Hematopoietic multipotent progenitor cell treated with erythropoietin and hydrocortisone succinate and interleukin-3 and kit ligand, for 15 days (in vitro differentiated cells): ENCODE measurements at regions not wholly inside any gene's neighbourhood (a gene's known extent, or its start where the extent isn't known, plus 50 kb on each side); places are given as distances from the start of the nearest gene placed in this dataset.

Experiments used
- DNase-seq: peaks from one replicate; pipeline ENCODE4 v3.0.0-alpha.2; 2015; ENCODE audit warnings: low spot score

GRCh38 chr12:44961887-44962286, 85.8 kb upstream of the NELL2 start:
- DNase-seq, result no peak

DNA sequence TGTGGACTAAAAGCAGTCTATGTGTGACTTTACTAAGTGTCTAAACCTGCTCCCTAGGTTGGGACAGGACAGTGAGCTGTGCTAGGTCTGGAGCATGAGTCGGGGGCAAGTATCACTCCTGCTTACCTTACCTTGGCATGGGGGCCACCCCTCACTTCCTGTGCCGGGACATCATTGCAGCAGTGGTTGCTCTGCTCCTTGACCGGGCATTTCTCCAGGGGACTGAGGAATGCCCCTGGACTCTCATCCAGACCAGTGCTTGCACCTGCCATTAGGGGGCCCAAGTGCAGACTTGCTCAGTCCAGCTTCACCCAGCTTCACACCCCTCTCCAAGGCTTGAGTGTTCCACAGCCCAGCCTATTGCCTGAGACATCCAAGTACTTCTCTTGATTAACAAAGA, 84.7 kb upstream of the NELL2 start:
- DNase-seq, result no peak

DNA sequence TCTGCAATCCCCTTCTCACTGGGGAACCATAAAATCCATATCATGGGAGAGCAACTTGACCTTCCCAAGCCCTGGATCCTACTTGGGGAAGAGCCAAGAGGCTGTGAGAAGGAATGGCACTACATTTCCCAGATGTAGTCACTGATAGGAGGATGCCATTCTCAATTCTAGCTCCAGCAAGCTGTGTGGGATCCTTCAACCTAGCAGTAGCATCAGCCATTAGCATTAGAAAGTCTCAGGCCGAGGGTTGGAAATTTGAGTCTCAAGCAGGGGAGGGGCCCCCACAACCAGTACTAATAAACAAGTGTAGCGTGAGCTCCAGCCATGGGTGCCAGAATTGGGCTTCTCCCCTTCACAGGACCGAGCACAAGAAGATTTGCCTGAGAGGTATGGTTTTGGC, 84.3 kb upstream of the NELL2 start:
- no peak for DNase-seq

- no peak for DNase-seq
Measured at GRCh38 chr12:44947163-44947562, 71.0 kb upstream of the NELL2 start.

DNA sequence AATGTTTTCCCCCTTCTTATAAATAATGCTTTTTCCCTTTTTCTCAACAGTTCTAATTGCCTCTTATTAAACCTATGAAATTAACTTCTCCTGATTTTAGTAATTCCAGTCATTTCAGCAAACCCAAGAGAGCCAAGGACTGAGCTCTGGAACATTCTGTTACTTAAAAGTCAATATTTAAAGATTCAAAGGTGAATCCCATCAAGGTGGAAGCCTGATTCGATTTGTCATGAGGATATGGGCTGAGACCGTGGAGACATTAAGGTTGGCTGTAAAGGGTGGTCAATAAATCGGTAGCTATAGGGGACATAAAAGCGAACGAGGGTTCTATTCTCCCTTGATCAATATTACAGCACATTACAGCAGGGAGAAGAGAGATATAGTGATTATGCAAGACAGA, 66.6 kb upstream of the NELL2 start:
- DNase-seq, result no peak

GRCh38 chr12:44930972-44931600, 55.0 kb upstream of the NELL2 start:
- DNase-seq, result peak; percentile 61

GRCh38 chr12:44929236-44929885, 53.2 kb upstream of the NELL2 start:
- no peak for DNase-seq
